ENCODE measurements at regions not wholly inside any gene's neighbourhood (a gene's known extent, or its start where the extent isn't known, plus 50 kb on each side); places are given as distances from the start of the nearest gene placed in this dataset.

- TF ChIP-seq EZH2phosphoT487 (IDR thresholded peaks at IDR 0.05; ENCODE audit: insufficient read depth, low read depth) (no peak), EZH2 (IDR thresholded peaks at IDR 0.05; ENCODE audit: insufficient read depth, poor library complexity, severe bottlenecking) (no peak)
Observed at GRCh38 chr14:22358726-22359125, 230.3 kb downstream of the DAD1 start.

Measured in GM23248 (cell line).